Hepatocyte (in vitro differentiated cells): ENCODE measurements at regions not wholly inside any gene's neighbourhood (a gene's known extent, or its start where the extent isn't known, plus 50 kb on each side); places are given as distances from the start of the nearest gene placed in this dataset.
"Not testable (repeated sequence)": the region's sequence is repeated elsewhere in the genome, so short reads cannot be mapped to it uniquely, and the experiment has no call there.

Experiments
- DNase-seq: peaks from one replicate; pipeline ENCODE4 v3.0.0-alpha.2; 2016; ENCODE audit warnings: low spot score
- H2AFZ ChIP-seq: fragments of 200-600 bp; sonication (generic); 2 replicates; pipeline ENCODE4 v1.6.0; 2016; ENCODE audit warnings: antibody characterized with exemption, mild to moderate bottlenecking
- H3K27ac ChIP-seq: fragments of 200-600 bp; sonication (generic); 2 replicates; pipeline ENCODE4 v1.5.1; 2016; ENCODE audit warnings: mild to moderate bottlenecking
- H3K27me3 ChIP-seq: fragments of 200-600 bp; sonication (generic); 2 replicates; pipeline ENCODE4 v1.6.1; 2016
- H3K36me3 ChIP-seq: fragments of 200-600 bp; sonication (generic); replicated peaks from 2 replicates; pipeline ENCODE4 v1.5.1; 2016; ENCODE audit warnings: low read depth; ENCODE audit not compliant: insufficient read depth
- H3K4me1 ChIP-seq: fragments of 200-600 bp; sonication (generic); 2 replicates; pipeline ENCODE4 v1.5.1; 2016; ENCODE audit warnings: mild to moderate bottlenecking, moderate library complexity; ENCODE audit not compliant: insufficient read depth
- H3K4me2 ChIP-seq: fragments of 200-600 bp; sonication (generic); 2 replicates; pipeline ENCODE4 v1.6.0; 2016
- H3K4me3 ChIP-seq: fragments of 200-600 bp; sonication (generic); 2 replicates; pipeline ENCODE4 v1.5.1; 2016; ENCODE audit warnings: mild to moderate bottlenecking
- H3K79me2 ChIP-seq: fragments of 200-600 bp; sonication (generic); 2 replicates; pipeline ENCODE4 v1.6.0; 2017; ENCODE audit warnings: mild to moderate bottlenecking
- H3K9me2 ChIP-seq: fragments of 200-600 bp; sonication (generic); replicated peaks from 2 replicates; pipeline ENCODE4 v1.6.0; 2017; ENCODE audit warnings: mild to moderate bottlenecking; ENCODE audit not compliant: insufficient read depth
- H3K9me3 ChIP-seq: fragments of 200-600 bp; sonication (generic); 2 replicates; pipeline ENCODE4 v1.5.1; 2016; ENCODE audit warnings: low read depth, mild to moderate bottlenecking
- H4K20me1 ChIP-seq: fragments of 200-600 bp; sonication (generic); 2 replicates; pipeline ENCODE4 v1.6.0; 2016; ENCODE audit warnings: mild to moderate bottlenecking; ENCODE audit not compliant: insufficient read depth, poor library complexity, severe bottlenecking
- CTCF ChIP-seq: fragments of 200-600 bp; sonication (generic); IDR thresholded peaks from 2 replicates; pipeline ENCODE4 v1.5.1; 2016; ENCODE audit warnings: antibody characterized with exemption, mild to moderate bottlenecking; ENCODE audit not compliant: poor library complexity
- EZH2 ChIP-seq: fragments of 200-600 bp; sonication (generic); IDR thresholded peaks from 2 replicates; pipeline ENCODE4 v1.6.1; 2016; ENCODE audit warnings: antibody characterized with exemption, mild to moderate bottlenecking, borderline replicate concordance
- EZH2phosphoT487 ChIP-seq: fragments of 200-600 bp; sonication (generic); IDR thresholded peaks from one replicate; pipeline ENCODE4 v1.6.1; 2018; ENCODE audit warnings: antibody characterized with exemption, mild to moderate bottlenecking, low read depth, moderate library complexity; ENCODE audit not compliant: unreplicated experiment, severe bottlenecking
- WGBS: methylation state at CpG from one replicate; pipeline ENCODE4 v1.1.6; 2016; ENCODE audit warnings: low lambda C conversion rate; ENCODE audit errors: missing lambda C conversion rate; 5-methylcytosine and 5-hydroxymethylcytosine counted together

- Histone ChIP-seq H3K9me2 (no peaks in the 10 kb centered on the region), H3K79me2 (no peaks in the 10 kb centered on the region), H4K20me1 (no peaks in the 10 kb centered on the region), H2AFZ (no peak overlapping the region), H3K9me3 (no peaks in the 10 kb centered on the region), H3K27ac (no peak overlapping the region), H3K4me3 (no peak overlapping the region), H3K27me3 (no peaks in the 10 kb centered on the region), H3K36me3 (no peaks in the 10 kb centered on the region), H3K4me1 (no peaks in the 10 kb centered on the region), H3K4me2 (no peak overlapping the region)
- WGBS = 94% methylated on average over 3 of the region's 3 CpGs
- TF ChIP-seq EZH2 (no peak), CTCF (no peak), EZH2phosphoT487 (no peak)
- no peak for DNase-seq
These were observed 74.8 kb upstream of the NEDD9 start for GRCh38 chr6:11307226-11307625.

GRCh38 chr6:11304946-11305345, 72.5 kb upstream of the NEDD9 start:
- no peak overlapping the region for H3K4me3 ChIP-seq
- WGBS = 93% methylated on average over 3 of the region's 3 CpGs

GRCh38 chr6:11299876-11300428, 67.5 kb upstream of the NEDD9 start:
- Histone ChIP-seq H3K4me1 (peaks cover 14% of the 10 kb centered on the region), H3K27ac (peak overlapping the region; percentile 72)
- WGBS = 92% methylated on average over 5 of the region's 5 CpGs
- DNase-seq, H3K4me2 ChIP-seq, H2AFZ ChIP-seq, H3K4me3 ChIP-seq, H4K20me1 ChIP-seq, H3K79me2 ChIP-seq, H3K9me2 ChIP-seq, H3K36me3 ChIP-seq, H3K27me3 ChIP-seq, H3K9me3 ChIP-seq: not testable (repeated sequence)

More at GRCh38 chr6:11304946-11305345, 72.5 kb upstream of the NEDD9 start:
- no peaks in the 10 kb centered on the region for H3K79me2 ChIP-seq
- H3K4me1 ChIP-seq = no peaks in the 10 kb centered on the region
- TF ChIP-seq EZH2 = no peak
- TF ChIP-seq CTCF = no peak
- no peak for TF ChIP-seq EZH2phosphoT487
- H3K27me3 ChIP-seq = no peaks in the 10 kb centered on the region
- no peak for DNase-seq
- no peaks in the 10 kb centered on the region for H4K20me1 ChIP-seq
- no peak overlapping the region for H2AFZ ChIP-seq
- H3K9me3 ChIP-seq = no peaks in the 10 kb centered on the region
- H3K9me2 ChIP-seq = no peaks in the 10 kb centered on the region
- H3K27ac ChIP-seq = no peak overlapping the region
- no peaks in the 10 kb centered on the region for H3K36me3 ChIP-seq
- no peak overlapping the region for H3K4me2 ChIP-seq

DNA sequence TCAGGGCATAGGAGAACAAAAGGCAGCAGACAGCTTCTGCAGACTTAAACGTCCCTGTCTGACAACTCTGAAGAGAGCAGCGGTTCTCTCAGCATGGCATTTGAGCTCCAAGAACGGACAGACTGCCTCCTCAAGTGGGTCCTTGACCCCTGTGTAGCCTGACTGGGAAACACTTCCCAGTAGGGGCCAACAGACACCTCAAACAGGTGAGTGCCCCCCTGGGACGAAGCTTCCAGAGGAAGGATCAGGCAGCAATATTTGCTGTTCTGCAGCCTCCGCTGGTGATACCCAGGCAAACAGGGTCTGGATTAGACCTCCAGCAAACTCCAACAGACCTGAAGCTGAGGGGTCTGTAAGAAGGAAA, 66.9 kb upstream of the NEDD9 start:
- H3K79me2 ChIP-seq, H3K4me3 ChIP-seq, H3K36me3 ChIP-seq, H3K27me3 ChIP-seq, H4K20me1 ChIP-seq, H3K9me3 ChIP-seq, H3K9me2 ChIP-seq, H2AFZ ChIP-seq, H3K4me2 ChIP-seq, DNase-seq: not testable (repeated sequence)
- peak overlapping the region; percentile 72 for H3K27ac ChIP-seq
- H3K4me1 ChIP-seq = peaks cover 14% of the 10 kb centered on the region
- 78% methylated on average over 5 of the region's 5 CpGs for WGBS
